Activated T-helper 1 cell treated with anti-CD3 and anti-CD28 coated beads, Interleukin-12 subunit alpha, Interleukin-12 subunit beta, Interleukin-2, Interleukin-4 antibody, amounts not matched to agents 30 ng/mL and 10 ng/mL and 1 ng/mL, durations not matched to agents 14 hours and 24 hours and 36 hours (primary cell): ENCODE measurements at regions not wholly inside any gene's neighbourhood (a gene's known extent, or its start where the extent isn't known, plus 50 kb on each side); places are given as distances from the start of the nearest gene placed in this dataset.

Source experiments
- DNase-seq: peaks from one replicate; pipeline ENCODE4 v3.0.0; 2021; ENCODE audit warnings: low spot score
- H3K27ac Mint-ChIP-seq: one replicate; pipeline ENCODE4 v1.8.0; 2021; ENCODE audit warnings: mild to moderate bottlenecking, mixed read lengths
- H3K27me3 Mint-ChIP-seq: one replicate; pipeline ENCODE4 v1.8.0; 2022; ENCODE audit warnings: mild to moderate bottlenecking, moderate library complexity, mixed read lengths; ENCODE audit not compliant: insufficient read depth
- H3K36me3 Mint-ChIP-seq: one replicate; pipeline ENCODE4 v1.8.0; 2021; ENCODE audit warnings: low read depth, mixed read lengths
- H3K4me1 Mint-ChIP-seq: one replicate; pipeline ENCODE4 v1.8.0; 2021; ENCODE audit warnings: low read depth, mixed read lengths
- H3K4me3 Mint-ChIP-seq: one replicate; pipeline ENCODE4 v1.8.0; 2021; ENCODE audit warnings: mild to moderate bottlenecking, moderate library complexity, mixed read lengths
- H3K9me3 Mint-ChIP-seq: one replicate; pipeline ENCODE4 v1.8.0; 2021; ENCODE audit warnings: mixed read lengths
- intact Hi-C: fragments of 100-400 bp; cut with micrococcal nuclease; formaldehyde crosslinking; loops from one replicate; pipeline ENCODE4 v1.15.1; 2024

DNA sequence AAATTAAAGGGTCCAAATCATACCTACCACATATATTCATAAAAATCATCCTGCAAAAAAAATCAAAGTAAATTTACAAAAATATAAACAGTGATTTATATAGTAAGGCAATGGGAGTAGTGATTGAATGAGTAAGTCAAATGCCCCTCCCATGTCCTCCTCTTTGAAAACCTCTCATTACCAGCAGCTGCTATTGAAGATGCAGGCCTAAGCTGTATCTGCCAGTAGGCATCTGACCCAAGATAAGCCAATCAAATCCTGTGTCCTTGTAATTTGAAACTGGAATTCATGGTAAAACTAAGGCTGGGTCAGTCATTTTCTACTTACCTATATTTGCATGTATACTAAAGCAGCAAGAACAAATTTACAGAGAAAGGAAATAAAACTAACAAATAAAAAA is 60.4 kb upstream of the POU1F1 start:
- Mint-ChIP-seq H3K27me3 (no peaks in the 10 kb centered on the region), H3K9me3 (no peaks in the 10 kb centered on the region), H3K27ac (no peak overlapping the region), H3K4me1 (peaks cover 17% of the 10 kb centered on the region), H3K36me3 (no peaks in the 10 kb centered on the region), H3K4me3 (no peak overlapping the region)
- DNase-seq, result no peak
- intact Hi-C loops, result no loop called here

DNA sequence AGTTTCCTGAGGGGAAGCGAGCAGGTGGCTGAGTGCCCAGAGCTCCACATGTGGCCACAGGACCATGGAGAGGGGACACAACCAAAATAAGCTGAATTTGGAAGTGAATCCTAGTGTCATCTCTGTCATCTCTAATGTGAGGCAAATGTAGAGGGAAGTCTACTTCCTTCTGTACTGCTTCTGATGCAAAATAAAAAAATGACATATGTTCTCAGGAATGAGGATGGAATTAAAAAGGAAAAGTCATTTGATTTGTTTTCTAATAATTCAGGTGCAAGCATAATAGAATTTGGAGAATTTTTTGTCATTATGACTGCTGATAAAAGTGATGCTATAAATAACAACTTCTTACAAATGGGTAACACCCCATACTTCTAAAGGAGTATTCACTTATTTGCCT is 59.5 kb upstream of the POU1F1 start:
- Mint-ChIP-seq H3K4me1 (peaks cover 17% of the 10 kb centered on the region), H3K4me3 (no peak overlapping the region), H3K27me3 (no peaks in the 10 kb centered on the region), H3K9me3 (no peaks in the 10 kb centered on the region), H3K27ac (no peak overlapping the region), H3K36me3 (no peaks in the 10 kb centered on the region)
- DNase-seq, result no peak
- intact Hi-C loops, result no loop called here

DNA sequence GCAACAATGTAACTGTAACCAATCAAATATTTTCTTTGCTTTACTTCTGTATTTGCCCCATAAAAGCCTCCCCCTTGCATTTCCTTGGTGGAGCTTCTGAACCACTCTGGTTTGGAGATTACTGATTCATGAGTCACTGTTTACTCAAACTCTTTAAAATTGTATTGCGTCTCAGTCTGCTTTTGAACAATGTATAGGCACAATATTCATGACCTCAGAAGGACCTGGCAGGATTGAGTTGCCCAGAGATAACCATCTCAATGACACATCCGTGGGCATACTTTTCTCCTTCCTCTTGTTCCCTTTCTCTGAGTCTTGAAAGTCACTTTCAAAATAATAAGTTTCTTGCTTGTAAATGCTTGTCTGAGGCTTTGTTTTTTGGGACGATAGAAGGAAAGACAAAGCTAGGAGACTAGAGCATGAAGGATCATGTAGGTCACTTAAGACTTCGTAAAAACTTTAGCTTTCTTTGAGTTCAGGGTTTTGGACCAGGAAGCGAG is 57.1 kb upstream of the POU1F1 start:
- intact Hi-C loops, result loop anchor here (1.0 to 5.0 kb wide), 5 partner anchors 22 to 725 kb away; partner anchors contain the start of genes CGGBP1 and ZNF654
- Mint-ChIP-seq H3K36me3 (no peaks in the 10 kb centered on the region), H3K4me1 (peaks cover 17% of the 10 kb centered on the region)

DNA sequence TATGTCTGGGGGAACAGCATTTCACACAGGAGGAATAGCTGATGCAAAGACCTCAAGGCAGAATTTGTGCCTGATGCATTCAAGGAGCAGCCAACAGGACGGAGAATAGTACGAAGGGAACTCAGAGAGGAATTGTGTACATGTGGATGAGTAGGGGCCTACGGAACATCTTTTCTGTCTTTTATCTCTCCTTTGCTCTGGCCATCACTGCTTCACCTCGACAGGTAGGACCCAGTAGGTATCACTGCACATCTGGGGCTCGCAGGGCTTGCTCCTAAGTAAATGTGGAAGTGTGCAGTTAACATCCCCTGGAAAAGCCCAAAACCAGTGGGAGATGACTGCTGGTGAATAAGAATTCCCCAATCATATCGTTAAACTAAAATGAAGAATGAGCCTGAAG is 56.4 kb upstream of the POU1F1 start:
- no peaks in the 10 kb centered on the region for H3K9me3 Mint-ChIP-seq
- peak overlapping the region; percentile 28 for H3K4me3 Mint-ChIP-seq
- peaks cover 17% of the 10 kb centered on the region for H3K4me1 Mint-ChIP-seq
- intact Hi-C loops, result loop anchor here (1.0 to 5.0 kb wide), 5 partner anchors 21 to 726 kb away; partner anchors contain the start of genes CGGBP1 and ZNF654
- DNase-seq, result no peak
- H3K27ac Mint-ChIP-seq, result peak overlapping the region; percentile 83
- H3K36me3 Mint-ChIP-seq, result no peaks in the 10 kb centered on the region
- no peaks in the 10 kb centered on the region for H3K27me3 Mint-ChIP-seq

More for the DNA sequence above, 57.1 kb upstream of the POU1F1 start:
- H3K27ac Mint-ChIP-seq, result peak overlapping the region; percentile 67
- H3K27me3 Mint-ChIP-seq, result no peaks in the 10 kb centered on the region
- DNase-seq, result no peak
- H3K9me3 Mint-ChIP-seq, result no peaks in the 10 kb centered on the region
- H3K4me3 Mint-ChIP-seq, result no peak overlapping the region

DNA sequence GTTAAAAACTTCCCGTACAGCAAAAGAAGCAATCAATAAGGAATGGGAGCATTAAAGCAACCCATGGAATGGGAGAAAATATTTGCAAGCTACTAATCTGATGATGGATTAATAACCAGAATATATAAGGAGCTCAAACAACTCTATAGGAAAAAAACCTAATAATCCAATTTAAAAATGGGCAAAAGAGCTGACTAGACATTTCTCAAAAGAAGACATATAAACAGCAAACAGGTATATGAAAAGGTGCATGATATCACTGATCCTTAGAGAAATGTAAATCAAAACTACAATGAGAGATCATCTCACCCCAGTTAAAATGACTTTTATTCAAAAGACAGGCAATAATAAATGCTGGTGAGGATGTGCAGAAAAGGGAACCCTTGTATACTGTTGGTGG is 52.7 kb upstream of the POU1F1 start:
- Mint-ChIP-seq H3K4me1 (peaks cover 17% of the 10 kb centered on the region), H3K4me3 (no peak overlapping the region), H3K9me3 (no peaks in the 10 kb centered on the region), H3K27me3 (peaks cover 9% of the 10 kb centered on the region), H3K27ac (no peak overlapping the region), H3K36me3 (no peaks in the 10 kb centered on the region)
- DNase-seq, result no peak
- intact Hi-C loops, result no loop called here
